NCI-H82 (cell line): ENCODE measurements at regions not wholly inside any gene's neighbourhood (a gene's known extent, or its start where the extent isn't known, plus 50 kb on each side); places are given as distances from the start of the nearest gene placed in this dataset.
A peak's percentile ranks its signal among the peaks of the same experiment; 100 is the strongest.
"Not testable (repeated sequence)": the region's sequence is repeated elsewhere in the genome, so short reads cannot be mapped to it uniquely, and the experiment has no call there.

Experiments used
- DNase-seq: peaks from one replicate; lab custom pipeline; 2025; lab: John Stamatoyannopoulos, UW

DNA sequence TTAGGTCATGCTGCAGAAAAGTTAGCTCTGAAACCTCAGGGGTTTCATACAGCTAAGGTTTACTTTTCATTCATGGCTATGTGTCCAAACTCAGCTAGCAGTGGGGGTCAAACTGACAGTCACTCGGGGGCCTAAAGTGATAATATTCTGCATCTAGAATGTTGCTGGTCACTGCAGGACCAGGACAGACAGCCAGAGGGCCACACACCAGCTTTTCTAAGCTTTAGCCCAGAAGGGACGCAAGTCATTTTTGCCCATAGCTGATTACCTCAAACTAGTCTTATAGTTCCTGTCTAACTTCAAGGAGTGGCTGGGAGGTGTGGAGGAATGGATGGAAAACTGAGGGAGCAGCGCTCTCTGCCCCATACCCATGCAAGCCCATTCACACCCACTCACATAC is 163.0 kb upstream of the NLRP1 start:
- DNase-seq, result no peak

DNA sequence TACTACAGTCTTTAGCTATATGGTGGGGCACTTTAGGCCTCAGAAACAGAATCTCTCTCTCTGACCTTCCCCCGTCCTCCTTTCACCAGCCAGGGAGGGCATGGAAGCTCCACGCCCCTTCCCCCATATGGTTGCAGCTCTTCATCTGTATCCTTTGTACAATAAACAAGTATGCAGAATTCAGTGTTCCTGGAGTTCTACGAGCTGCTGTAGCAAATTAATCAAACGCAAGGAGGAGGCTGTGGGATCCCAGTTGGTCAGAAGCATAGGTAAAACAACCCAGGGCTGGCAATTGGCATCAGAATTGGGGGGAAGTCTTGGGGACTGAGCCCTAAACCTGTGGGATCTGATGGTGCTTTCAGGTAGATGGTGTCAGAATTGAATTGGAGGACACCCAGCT is 163.7 kb upstream of the NLRP1 start:
- DNase-seq, result no peak

DNA sequence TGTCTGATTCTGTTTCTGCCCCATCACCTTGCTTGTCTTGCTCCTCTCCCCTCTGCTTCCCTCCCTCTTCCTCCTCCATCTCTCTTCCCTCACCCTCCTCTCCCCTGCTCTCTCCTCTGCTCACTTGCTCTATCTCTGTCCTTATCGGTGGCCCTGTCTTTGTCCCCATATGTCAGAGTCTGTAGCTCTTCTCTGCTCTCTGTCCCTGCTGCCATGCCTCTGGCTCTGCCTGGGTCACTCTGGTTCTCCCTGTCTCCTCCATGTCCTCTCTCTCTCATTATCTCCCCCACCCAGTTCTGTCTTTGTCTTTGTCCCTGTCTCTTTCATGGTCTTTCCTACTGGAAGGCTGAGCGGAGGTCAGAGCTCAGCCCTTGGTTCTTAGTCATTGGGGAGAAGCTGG is 169.1 kb upstream of the NLRP1 start:
- no peak for DNase-seq

DNA sequence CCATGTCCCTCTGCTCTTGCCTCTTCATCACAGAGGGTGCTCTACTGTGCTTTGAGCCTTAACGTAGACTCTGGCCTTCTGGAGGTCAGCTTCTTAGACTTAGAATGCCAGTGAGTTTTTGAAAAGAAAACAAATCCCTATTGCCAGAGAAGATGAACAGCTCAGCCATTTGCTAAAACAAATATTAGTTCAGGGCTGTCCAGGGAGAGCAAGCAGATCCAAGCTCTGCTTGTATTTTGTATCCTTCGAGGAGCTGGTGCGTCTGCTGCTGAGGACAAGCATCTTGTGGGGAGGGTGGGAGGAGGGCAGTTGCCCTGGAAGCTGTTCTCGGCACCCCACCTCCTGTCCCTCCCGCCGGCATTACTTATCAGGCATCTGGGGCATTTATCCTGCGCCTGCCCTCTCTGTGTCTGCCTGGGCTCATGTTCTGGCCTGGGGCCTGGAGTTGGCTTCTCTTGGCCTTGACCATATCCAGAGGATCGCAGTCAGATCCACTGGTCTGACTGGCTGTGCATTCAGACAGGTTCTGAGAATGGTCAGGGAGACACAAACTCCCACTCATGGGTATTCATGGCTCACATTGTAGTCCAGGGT is 173.1 kb upstream of the NLRP1 start:
- DNase-seq, result no peak

DNA sequence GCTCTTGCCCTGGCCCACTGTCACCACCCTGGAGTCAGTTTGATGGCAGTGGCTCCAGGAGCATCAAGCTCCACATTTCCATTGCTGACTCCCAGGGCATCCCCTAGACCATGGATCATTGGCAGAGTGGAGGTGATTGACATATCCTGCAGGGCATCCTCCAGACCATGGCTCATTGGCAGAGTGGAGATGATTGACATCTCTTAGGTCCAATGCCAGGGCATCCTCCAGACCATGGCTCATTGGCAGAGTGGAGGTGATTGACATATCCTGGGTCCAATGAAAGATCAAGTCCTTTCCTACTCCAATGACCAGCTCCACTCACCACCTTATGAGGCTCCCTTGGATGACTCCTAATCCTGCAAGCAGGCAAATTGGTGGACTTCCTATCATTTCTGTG is 174.3 kb upstream of the NLRP1 start:
- DNase-seq, result peak; percentile 82

DNA sequence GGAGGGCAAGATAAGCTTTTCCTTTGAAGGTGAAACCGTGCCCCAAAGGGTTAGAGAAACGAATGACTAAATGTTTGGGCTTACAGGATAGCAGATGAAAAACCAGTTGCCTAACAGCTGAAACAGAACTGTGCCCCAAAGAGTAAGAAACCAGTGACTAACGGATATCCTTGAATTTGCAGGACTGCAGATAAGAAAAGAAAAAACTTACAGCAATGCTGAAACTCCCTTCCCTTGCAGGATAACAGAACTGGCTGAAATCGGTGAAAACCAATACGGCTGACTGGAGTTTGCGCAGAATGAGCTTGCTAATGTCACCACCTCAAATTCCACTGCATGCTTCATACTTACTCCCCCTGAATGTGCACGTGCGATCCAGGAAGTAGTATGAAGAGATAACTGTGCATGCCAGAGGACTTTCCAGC is 175.2 kb upstream of the NLRP1 start:
- no peak for DNase-seq

DNA sequence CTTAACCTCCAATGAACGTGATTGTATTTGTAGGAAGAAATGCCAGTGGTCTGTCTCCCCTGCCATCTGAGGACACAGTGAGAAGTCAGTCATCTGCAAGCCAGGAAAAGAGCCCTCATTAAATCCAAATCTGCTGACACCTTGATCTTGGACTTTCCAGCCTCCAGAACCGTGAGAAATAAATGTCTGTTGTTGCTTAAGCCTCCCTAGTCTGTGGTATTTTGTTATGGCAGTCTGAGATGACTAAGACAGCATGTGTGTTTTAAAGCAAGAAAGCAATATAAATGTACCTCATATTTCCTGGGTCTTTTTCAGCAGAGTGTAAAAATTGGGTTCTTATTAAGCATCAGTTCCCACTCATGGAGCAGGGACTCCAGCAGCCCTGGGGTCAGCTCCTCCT is 177.9 kb upstream of the NLRP1 start:
- DNase-seq, result no peak

DNA sequence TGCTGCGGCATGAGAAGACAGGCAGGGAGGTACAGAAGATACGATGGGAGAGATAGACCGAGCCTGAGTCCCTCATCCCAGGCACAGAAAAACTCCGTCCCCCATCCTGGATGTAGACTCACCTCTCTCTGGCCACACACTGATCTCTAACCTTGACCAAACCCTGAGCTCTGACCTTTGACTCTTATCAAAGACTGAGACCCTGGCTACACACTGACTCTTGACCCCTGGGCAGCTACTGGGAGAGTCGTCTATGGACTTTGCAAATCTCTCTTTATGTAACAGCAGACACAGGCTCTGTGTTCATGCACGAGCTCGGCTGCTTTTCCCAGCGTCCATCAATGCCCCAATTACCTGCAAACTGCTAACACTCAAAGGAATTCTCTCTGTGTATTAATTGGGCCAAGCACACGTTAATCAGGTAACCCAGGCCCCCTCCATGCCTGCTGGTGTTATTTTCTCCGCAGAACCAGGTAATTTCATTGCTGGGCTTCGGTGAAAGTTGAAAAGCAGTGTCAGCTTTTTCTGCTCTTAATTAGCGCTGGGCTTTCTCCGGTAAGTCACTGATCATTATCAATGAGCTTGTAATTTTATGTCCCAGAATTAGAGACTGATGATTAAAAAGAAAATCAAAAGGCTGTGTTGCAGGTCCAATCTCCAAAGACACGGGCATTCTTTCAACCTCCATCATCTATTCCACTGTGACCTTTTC is 179.4 kb upstream of the NLRP1 start:
- DNase-seq, result no peak

DNA sequence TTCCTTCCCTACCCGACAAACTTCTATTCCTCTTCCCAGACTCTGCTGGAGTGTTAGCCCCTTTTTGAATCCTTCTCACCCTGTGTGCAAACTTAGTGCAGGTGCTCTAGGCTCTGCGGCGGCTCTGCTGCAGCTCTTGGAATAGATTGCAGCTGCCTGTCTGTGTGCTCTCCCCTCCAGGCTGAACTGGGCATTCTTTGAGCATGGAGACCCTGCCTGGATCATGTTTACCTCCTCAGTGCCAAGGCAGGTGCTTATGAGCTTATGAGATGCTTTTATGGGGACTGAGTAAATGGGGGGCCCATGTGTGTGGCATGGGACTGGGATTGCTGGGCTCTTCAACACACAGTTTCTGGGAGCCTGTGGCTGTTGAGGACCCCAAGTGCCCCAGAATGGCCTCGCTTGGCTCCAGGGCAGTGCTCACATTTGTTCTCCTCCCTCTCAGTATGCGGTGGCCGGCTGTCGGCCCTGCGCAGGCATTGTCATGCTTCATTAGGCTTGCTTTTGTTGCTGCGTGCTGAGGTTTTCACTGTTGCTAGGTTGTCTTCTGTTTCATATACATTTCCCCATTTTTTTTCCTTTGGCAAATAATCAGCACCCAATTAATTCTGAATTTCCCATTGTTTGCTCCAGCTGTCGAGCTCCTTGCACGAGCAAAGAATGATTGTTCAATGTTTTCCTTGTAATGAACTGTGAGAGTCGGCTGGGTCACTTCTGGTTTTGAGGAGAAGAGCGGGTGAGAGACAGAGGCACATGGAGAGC is 185.5 kb upstream of the NLRP1 start:
- DNase-seq, result no peak

DNA sequence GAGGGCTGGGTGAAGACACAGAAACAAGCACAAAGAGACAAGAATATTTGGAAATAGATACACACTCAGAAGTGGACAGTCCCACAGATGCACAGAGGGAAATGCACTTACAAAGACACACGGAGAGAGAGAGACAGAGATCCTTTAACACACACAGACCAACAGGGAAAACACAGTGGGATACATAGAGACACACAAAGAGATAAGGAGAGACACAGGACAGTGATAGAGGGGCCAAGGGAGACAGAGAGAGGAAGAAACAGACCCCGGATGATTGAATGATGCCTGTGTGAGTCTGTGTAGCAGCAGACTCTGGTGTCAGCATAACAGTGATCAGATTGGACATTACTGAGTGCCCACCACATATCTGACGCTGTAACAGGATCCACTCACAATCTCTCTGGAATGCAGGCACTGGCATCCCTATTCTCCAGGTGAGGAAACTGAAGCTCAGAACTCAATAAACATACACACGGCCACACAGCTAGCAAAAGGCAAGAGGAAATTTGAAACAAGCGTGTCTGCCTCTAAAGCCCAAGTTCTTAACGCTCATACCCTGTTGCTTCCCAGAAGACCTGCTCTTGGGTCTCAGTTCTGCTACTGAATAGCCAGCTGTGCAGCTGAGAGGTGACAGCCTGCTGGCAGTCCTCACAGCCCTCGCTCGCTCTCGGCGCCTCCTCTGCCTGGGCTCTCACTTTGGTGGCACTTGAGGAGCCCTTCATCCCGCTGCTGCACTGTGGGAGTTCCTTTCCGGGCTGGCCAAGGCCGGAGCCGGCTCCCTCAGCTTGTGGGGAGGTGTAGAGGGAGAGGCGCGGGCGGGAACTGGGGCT is 186.3 kb upstream of the NLRP1 start:
- no peak for DNase-seq

DNA sequence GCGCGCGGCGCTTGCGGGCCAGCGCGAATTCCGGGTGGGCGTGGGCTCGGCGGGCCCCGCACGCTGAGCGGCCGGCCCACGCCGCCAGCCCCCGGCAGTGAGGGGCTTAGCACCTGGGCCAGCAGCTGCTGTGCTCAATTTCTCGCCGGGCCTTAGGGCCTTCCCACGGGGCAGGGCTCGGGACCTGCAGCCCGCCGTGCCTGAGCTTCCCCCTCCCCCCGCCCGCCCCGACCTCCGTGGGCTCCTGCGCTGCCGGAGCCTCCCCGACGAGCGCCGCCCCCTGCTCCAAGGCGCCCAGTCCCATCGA is 186.9 kb upstream of the NLRP1 start:
- not testable (repeated sequence) for DNase-seq

DNA sequence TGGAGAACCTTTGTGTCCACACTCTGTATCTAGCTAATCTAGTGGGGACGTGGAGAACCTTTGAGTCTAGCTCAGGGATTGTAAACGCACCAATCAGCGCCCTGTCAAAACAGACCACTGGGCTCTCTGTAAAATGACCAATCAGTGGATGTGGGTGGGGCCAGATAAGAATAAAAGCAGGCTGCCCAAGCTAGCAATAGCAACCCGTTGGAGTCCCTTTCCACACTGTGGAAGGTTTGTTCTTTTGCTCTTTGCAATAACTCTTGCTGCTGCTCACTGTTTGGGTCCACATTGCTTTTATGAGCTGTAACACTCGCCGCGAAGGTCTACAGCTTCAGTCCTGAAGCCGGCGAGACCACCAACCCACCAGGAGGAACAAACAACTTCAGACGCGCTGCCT is 187.7 kb upstream of the NLRP1 start:
- DNase-seq, result not testable (repeated sequence)

DNA sequence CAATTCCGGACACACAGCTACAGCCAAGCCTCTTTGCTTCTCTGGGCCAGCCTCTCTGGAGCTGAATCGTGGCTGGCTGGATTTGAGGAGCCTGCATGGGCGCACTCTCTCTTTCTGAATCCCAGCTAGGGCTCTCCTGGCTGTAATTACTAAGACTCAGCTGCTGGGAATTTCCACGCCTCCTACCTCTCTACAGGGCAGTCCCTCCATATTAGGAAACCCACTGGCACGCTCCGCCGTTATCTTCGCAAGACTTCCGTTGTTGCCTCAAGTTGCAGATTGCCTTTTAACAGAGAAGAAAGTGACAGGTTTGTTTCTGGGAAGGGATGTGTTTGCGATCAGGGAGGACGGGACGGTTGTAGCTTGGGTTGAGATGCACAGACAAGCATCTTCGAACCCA is 188.4 kb upstream of the NLRP1 start:
- DNase-seq, result no peak

DNA sequence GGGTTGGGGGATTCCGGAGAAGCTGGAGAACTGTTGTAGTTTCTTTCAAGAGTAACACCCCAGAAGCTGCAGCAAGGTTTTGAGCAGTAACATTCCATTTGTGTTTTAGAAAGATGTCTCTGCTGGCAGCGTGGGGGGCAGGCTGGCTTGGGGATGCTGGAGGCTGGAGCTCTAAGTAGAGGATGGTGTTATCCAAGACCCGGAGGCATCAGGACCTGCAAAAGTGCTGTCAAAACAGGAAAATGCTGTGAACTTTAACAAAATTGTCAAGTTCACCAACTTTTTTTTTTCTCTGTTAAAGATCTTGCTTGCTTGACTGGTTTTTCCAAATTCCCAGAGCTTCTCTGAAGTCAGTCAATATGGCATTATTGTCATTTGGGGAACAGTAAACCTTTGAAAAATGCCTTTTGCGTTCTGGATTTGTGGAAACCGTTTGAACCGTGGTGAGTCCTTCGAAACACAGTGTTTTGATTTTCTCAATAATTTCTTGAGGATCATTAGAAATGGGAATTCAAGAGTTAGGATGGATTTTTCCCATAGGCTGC is 189.6 kb upstream of the NLRP1 start:
- no peak for DNase-seq

DNA sequence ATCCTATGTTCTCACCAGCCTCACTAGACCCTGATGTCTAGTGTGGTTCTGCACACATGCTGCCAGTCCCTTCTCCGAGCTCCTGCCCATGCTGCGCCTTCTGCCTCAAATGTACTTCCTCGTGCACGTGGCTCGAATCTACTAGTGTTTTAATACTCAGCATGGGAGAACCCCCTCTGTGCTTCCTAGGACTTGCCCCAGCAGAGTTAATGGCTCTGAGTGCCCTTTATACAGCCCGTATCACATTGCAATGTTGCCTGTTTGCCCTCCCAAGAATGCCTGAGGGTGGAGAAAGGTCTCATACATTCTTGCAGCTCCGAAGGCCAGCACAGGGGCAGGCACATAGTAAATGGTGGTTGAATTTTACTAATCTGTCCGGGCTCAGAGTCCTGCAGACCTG is 190.8 kb upstream of the NLRP1 start:
- DNase-seq, result no peak

DNA sequence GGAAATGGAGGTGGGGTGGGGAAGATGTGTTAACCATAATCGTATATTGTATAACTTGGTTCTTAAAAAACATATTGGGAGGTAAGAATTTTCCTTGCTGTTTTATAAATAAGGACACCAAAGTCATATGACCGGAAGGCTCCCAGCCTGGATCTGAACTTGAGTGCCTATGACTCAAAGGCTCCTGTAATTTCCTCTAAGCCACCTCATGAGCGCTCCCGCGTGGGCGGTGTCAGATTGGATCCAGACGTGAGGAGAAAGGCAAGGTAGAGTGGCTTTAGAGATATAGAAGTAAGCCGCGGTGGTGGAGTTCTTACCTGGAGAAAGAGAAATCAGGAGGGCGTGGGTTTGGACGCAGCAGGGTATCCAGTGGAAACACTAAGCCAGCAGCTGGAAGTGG is 196.2 kb upstream of the NLRP1 start:
- no peak for DNase-seq

DNA sequence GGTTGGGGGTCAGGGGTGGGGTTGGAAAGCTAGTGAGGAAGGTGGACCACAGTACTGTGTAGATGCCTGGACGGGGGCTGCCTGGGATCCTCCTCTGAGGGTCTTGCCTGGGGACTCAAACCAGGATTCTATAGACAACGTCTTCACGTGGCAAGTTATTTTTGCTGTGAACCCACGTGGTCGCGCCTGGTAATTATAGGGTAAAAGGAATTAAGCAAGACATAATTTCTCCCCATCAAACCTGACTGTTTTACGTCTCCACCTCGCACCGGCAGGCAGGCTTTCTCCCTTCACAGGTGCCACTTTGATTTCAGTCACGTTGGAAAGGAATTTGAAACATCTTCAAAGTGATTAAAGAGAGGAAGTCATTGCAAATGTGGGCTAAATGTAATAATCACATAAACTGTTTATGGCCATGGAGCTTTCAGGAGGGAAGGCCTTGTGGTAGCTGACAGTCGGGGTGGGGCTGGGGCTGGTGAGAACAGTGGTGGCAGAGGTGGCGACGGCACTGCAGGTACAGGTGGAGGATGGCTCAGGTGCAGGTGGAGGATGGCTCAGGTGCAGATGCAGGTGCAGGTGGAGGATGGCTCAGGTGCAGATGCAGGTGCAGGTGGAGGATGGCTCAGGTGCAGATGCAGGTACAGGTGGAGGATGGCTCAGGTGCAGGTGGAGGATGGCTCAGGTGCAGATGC is 197.1 kb upstream of the NLRP1 start:
- DNase-seq, result no peak

DNA sequence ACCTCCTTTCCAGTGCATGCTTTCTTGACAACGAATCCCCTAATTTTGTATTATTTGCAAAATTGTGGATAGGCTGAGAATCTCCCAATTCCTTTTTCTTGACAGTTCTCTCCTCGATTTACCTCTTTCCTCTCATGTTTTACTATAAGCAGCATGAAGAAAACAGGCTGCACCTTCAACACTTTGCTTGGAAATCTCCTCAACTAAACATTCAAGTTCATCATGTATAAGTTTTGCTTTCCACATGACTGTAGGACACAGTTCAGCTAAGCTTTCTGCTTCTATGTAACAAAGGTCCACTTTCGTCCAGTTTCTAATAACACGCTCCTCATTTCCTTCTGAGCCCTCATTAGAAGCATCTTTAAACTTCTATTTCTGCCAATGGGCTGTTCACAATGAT is 199.0 kb upstream of the NLRP1 start:
- no peak for DNase-seq

DNA sequence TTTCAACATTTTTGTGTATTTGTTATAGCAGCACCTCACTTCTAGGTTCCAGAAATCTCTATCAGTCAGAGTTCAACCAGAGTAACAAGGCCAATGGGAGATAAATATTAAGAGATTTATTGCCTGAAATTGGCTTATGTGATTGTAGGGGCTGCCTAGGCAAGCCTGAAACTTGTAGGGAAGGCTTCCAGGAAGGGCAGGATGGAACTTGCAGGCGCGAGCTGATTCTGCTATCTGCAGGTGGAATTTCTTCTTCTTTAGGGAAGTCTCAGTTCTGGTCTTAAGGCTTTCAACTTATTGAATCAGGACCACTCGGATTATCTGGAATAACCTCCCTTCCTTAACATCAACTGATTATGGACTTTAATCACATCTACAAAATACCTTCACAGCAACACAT is 199.5 kb upstream of the NLRP1 start:
- no peak for DNase-seq

DNA sequence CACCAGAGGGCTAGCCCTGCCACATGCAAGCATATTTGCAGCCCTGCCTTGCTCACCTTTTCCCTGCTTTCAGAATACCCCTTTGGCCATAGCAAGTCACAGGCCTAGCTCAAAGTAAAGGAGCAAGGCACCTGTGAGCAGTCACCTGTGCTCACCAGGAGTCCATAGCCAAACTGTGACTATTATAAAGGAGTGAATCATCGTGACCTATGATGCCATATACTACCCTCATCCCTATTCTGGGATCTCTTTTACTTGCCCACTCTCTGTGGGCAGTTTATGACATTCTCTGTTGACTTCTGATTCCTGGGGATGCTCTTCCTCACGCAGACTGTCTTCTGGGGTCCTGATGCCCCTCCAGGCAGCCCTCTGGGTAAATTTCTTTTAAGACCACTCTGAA is 200.5 kb upstream of the NLRP1 start:
- no peak for DNase-seq

DNA sequence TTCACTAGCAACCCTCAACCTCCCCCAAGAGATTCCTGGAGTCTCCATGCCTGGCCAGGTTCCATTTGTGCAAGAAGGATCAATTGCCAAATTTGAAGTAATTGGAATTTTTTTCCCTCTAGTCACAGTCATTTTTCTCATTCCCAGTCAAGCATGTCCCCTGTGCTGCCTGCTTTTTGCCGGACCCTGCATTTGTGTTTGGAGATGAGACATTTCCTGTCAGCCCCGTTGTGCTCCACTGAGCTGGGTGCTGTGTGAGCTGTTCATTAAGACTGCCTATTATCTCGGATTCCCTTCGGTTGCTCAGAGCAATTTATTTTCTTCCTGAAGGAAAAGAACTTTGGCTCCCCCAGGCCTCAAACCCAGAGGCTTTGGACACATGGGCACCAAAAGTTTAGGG is 201.0 kb upstream of the NLRP1 start:
- DNase-seq, result no peak
